Psoas muscle (tissue), 7 donors: ENCODE measurements at regions not wholly inside any gene's neighbourhood (a gene's known extent, or its start where the extent isn't known, plus 50 kb on each side); places are given as distances from the start of the nearest gene placed in this dataset.

Source experiments
- ATAC-seq, 4 donors: fragments of 200-7000 bp; cut with Tn5 transposase; one replicate each; pipeline ENCODE4 v1.9.1; 2020; ENCODE audit warnings: moderate library complexity in 3 of 4, mild to moderate bottlenecking in 2 of 4
- DNase-seq, 2 donors: peaks; one replicate each; pipeline ENCODE4 v3.0.0-alpha.2; 2020
- H3K27ac ChIP-seq: fragments of 200-600 bp; one replicate; pipeline ENCODE4 v1.8.0; 2022
- H3K27me3 ChIP-seq, 3 donors: fragments of 200-600 bp in 1 of 3; one replicate each; pipeline versions ENCODE4 v1.6.1 to v1.8.0; 2013 to 2022; ENCODE audit warnings: low read length in 2 of 3, mild to moderate bottlenecking in 2 of 3, moderate library complexity in 1 of 3; ENCODE audit not compliant: insufficient read depth in 3 of 3
- H3K36me3 ChIP-seq, 2 donors: fragments of 200-600 bp in 1 of 2; one replicate each; pipeline versions ENCODE4 v1.6.1 to v1.8.0; 2013 to 2022; ENCODE audit warnings: low read depth in 1 of 2, mild to moderate bottlenecking in 1 of 2, moderate library complexity in 1 of 2; ENCODE audit not compliant: insufficient read depth in 1 of 2
- H3K4me1 ChIP-seq: fragments of 200-600 bp; one replicate; pipeline ENCODE4 v1.8.0; 2022
- H3K4me3 ChIP-seq: fragments of 200-600 bp; one replicate; pipeline ENCODE4 v1.8.0; 2022; ENCODE audit warnings: mild to moderate bottlenecking
- H3K9me3 ChIP-seq: fragments of 200-600 bp; one replicate; pipeline ENCODE4 v1.8.0; 2022
- CTCF ChIP-seq: fragments of 200-600 bp; IDR thresholded peaks from one replicate; pipeline ENCODE4 v1.8.0; 2022; ENCODE audit warnings: antibody characterized with exemption
- WGBS, 3 donors: extraction: QIAGEN DNeasy Blood & Tissue Kit; methylation state at CpG; one replicate each; pipeline versions ENCODE4 v1.1.6 to v1.1.7; 2013; 5-methylcytosine and 5-hydroxymethylcytosine counted together
- intact Hi-C, 2 donors: fragments of 100-400 bp; cut with DNase I; formaldehyde crosslinking; loops; one replicate each; pipeline versions ENCODE4 v1.11.0 to v1.14.2; 2022
- donor health status: healthy with polysubstance abuse.
- donor health status: DM: no; HTN: no; CAD: no; lungs with moderate emphysema.
- donor health status: Bipolar disorder and iron deficiency.
- donor health status: healthy.
- donor health status: DM: yes; HTN: yes; CAD: no.
- donor health status: DM: no; HTN: no; CAD: no.
- donor health status: DM: yes; HTN: yes; CAD: no.

- no peak for TF ChIP-seq CTCF
These were observed 95.8 kb upstream of the TGFBR2 start for GRCh38 chr3:30510596-30510995.

GRCh38 chr3:30511524-30512251 is 94.7 kb upstream of the TGFBR2 start:
- H3K4me1 ChIP-seq, result no peaks in the 10 kb centered on the region
- ATAC-seq (peak; percentile 79 to 93 (median 84)), DNase-seq (peak in 1 of 2 donors; percentile 20)
- H3K4me3 ChIP-seq, result no peak overlapping the region
- 66 to 78% (median 68%) methylated on average over 9 of the region's 9 CpGs for WGBS, 3 donors
- intact Hi-C loops, result loop anchor here in 1 of 2 donors (10.0 kb wide), 1 partner anchor 167 kb away; no protein-coding TSS in a partner anchor
- no peaks in the 10 kb centered on the region for H3K36me3 ChIP-seq
- no peaks in the 10 kb centered on the region for H3K27me3 ChIP-seq
- no peak for TF ChIP-seq CTCF
- no peaks in the 10 kb centered on the region for H3K9me3 ChIP-seq
- peak overlapping the region; percentile 60 for H3K27ac ChIP-seq

More at GRCh38 chr3:30510596-30510995, 95.8 kb upstream of the TGFBR2 start:
- DNase-seq (no peak), ATAC-seq (no peak)
- H3K9me3 ChIP-seq, result no peaks in the 10 kb centered on the region
- H3K4me1 ChIP-seq, result no peaks in the 10 kb centered on the region
- H3K36me3 ChIP-seq, result no peaks in the 10 kb centered on the region
- H3K4me3 ChIP-seq, result no peak overlapping the region
- H3K27me3 ChIP-seq, result no peaks in the 10 kb centered on the region
- 89 to 92% (median 90%) methylated on average over 3 of the region's 3 CpGs for WGBS, 3 donors
- no peak overlapping the region for H3K27ac ChIP-seq
- intact Hi-C loops, result loop anchor here in 1 of 2 donors (10.0 kb wide), 1 partner anchor 166 kb away; no protein-coding TSS in a partner anchor

- H3K27ac ChIP-seq, result no peak overlapping the region
- no peaks in the 10 kb centered on the region for H3K27me3 ChIP-seq
- no peak for TF ChIP-seq CTCF
- peaks cover 2% of the 10 kb centered on the region for H3K4me1 ChIP-seq
- no peak for ATAC-seq
- 3 to 95% (median 53%) methylated on average over 1 of the region's 1 CpG for WGBS, 3 donors
- H3K4me3 ChIP-seq, result no peak overlapping the region
- intact Hi-C loops, result loop anchor here in 1 of 2 donors (10.0 kb wide), 1 partner anchor 168 kb away; no protein-coding TSS in a partner anchor
- DNase-seq, result no peak
- no peaks in the 10 kb centered on the region for H3K9me3 ChIP-seq
- no peaks in the 10 kb centered on the region for H3K36me3 ChIP-seq
These were observed 93.8 kb upstream of the TGFBR2 start for GRCh38 chr3:30512576-30512975.

GRCh38 chr3:30513374-30514152 is 92.8 kb upstream of the TGFBR2 start:
- no peaks in the 10 kb centered on the region for H3K36me3 ChIP-seq
- no peak for TF ChIP-seq CTCF
- H3K27me3 ChIP-seq, result no peaks in the 10 kb centered on the region
- ATAC-seq (no peak), DNase-seq (no peak)
- intact Hi-C loops, result loop anchor here in 1 of 2 donors (10.0 kb wide), 1 partner anchor 169 kb away; no protein-coding TSS in a partner anchor
- WGBS, 3 donors, result 90 to 94% (median 92%) methylated on average over 4 of the region's 4 CpGs
- no peak overlapping the region for H3K4me3 ChIP-seq
- H3K9me3 ChIP-seq, result no peaks in the 10 kb centered on the region
- H3K4me1 ChIP-seq, result peaks cover 11% of the 10 kb centered on the region
- no peak overlapping the region for H3K27ac ChIP-seq
